ENCODE measurements at regions not wholly inside any gene's neighbourhood (a gene's known extent, or its start where the extent isn't known, plus 50 kb on each side); places are given as distances from the start of the nearest gene placed in this dataset.

DNA sequence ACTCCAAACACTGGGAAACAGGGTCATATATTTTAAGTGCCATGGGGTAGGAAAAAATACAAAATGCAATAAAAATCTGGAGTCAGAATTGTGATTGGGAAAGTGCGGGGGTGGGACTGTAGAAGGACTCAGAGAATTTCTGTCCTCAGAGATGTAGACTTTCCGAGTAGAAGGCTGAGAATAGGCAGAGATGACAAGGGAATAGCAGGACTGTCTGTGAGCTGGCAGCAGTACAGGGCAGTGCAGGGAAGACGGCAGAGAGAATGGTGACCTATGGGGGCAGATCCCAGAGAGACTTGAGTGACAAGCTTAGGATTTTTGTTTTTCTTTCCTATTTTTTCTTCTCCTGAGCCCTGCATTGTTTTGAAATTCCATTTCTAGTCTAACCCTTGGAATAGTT, 127.6 kb downstream of the SLC16A9 start (continued):
- TF ChIP-seq, protein P1, sequence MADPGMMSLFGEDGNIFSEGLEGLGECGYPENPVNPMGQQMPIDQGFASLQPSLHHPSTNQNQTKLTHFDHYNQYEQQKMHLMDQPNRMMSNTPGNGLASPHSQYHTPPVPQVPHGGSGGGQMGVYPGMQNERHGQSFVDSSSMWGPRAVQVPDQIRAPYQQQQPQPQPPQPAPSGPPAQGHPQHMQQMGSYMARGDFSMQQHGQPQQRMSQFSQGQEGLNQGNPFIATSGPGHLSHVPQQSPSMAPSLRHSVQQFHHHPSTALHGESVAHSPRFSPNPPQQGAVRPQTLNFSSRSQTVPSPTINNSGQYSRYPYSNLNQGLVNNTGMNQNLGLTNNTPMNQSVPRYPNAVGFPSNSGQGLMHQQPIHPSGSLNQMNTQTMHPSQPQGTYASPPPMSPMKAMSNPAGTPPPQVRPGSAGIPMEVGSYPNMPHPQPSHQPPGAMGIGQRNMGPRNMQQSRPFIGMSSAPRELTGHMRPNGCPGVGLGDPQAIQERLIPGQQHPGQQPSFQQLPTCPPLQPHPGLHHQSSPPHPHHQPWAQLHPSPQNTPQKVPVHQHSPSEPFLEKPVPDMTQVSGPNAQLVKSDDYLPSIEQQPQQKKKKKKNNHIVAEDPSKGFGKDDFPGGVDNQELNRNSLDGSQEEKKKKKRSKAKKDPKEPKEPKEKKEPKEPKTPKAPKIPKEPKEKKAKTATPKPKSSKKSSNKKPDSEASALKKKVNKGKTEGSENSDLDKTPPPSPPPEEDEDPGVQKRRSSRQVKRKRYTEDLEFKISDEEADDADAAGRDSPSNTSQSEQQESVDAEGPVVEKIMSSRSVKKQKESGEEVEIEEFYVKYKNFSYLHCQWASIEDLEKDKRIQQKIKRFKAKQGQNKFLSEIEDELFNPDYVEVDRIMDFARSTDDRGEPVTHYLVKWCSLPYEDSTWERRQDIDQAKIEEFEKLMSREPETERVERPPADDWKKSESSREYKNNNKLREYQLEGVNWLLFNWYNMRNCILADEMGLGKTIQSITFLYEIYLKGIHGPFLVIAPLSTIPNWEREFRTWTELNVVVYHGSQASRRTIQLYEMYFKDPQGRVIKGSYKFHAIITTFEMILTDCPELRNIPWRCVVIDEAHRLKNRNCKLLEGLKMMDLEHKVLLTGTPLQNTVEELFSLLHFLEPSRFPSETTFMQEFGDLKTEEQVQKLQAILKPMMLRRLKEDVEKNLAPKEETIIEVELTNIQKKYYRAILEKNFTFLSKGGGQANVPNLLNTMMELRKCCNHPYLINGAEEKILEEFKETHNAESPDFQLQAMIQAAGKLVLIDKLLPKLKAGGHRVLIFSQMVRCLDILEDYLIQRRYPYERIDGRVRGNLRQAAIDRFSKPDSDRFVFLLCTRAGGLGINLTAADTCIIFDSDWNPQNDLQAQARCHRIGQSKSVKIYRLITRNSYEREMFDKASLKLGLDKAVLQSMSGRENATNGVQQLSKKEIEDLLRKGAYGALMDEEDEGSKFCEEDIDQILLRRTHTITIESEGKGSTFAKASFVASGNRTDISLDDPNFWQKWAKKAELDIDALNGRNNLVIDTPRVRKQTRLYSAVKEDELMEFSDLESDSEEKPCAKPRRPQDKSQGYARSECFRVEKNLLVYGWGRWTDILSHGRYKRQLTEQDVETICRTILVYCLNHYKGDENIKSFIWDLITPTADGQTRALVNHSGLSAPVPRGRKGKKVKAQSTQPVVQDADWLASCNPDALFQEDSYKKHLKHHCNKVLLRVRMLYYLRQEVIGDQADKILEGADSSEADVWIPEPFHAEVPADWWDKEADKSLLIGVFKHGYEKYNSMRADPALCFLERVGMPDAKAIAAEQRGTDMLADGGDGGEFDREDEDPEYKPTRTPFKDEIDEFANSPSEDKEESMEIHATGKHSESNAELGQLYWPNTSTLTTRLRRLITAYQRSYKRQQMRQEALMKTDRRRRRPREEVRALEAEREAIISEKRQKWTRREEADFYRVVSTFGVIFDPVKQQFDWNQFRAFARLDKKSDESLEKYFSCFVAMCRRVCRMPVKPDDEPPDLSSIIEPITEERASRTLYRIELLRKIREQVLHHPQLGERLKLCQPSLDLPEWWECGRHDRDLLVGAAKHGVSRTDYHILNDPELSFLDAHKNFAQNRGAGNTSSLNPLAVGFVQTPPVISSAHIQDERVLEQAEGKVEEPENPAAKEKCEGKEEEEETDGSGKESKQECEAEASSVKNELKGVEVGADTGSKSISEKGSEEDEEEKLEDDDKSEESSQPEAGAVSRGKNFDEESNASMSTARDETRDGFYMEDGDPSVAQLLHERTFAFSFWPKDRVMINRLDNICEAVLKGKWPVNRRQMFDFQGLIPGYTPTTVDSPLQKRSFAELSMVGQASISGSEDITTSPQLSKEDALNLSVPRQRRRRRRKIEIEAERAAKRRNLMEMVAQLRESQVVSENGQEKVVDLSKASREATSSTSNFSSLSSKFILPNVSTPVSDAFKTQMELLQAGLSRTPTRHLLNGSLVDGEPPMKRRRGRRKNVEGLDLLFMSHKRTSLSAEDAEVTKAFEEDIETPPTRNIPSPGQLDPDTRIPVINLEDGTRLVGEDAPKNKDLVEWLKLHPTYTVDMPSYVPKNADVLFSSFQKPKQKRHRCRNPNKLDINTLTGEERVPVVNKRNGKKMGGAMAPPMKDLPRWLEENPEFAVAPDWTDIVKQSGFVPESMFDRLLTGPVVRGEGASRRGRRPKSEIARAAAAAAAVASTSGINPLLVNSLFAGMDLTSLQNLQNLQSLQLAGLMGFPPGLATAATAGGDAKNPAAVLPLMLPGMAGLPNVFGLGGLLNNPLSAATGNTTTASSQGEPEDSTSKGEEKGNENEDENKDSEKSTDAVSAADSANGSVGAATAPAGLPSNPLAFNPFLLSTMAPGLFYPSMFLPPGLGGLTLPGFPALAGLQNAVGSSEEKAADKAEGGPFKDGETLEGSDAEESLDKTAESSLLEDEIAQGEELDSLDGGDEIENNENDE (IDR thresholded peaks at IDR 0.05; ENCODE audit: insufficient replicate concordance, low read length): no peak
- TF ChIP-seq, protein P2, sequence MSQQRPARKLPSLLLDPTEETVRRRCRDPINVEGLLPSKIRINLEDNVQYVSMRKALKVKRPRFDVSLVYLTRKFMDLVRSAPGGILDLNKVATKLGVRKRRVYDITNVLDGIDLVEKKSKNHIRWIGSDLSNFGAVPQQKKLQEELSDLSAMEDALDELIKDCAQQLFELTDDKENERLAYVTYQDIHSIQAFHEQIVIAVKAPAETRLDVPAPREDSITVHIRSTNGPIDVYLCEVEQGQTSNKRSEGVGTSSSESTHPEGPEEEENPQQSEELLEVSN (IDR thresholded peaks at IDR 0.05): no peak
- TF ChIP-seq RBBP5 (IDR thresholded peaks at IDR 0.05; ENCODE audit: borderline replicate concordance, low read depth, low read length) (no peak), CBX8 (IDR thresholded peaks at IDR 0.05; ENCODE audit: borderline replicate concordance, low read depth, low read length) (no peak), ASH2L (IDR thresholded peaks at IDR 0.05; ENCODE audit: low read length) (no peak), POU5F1 (IDR thresholded peaks at IDR 0.05; ENCODE audit: low read depth, low read length) (no peak), FOSL1 (IDR thresholded peaks at IDR 0.05; ENCODE audit: insufficient read depth, low read depth, low read length) (no peak), POLR2A (IDR thresholded peaks at IDR 0.05; ENCODE audit: control extremely low read depth in 1 of 2, low read depth in 2 of 2, low read length in 2 of 2) (no peak), YY1 (IDR thresholded peaks at IDR 0.05; ENCODE audit: low read depth, low read length) (no peak), MAFK (IDR thresholded peaks at IDR 0.05; ENCODE audit: low read depth, low read length) (no peak)
- TF ChIP-seq, protein P3, sequence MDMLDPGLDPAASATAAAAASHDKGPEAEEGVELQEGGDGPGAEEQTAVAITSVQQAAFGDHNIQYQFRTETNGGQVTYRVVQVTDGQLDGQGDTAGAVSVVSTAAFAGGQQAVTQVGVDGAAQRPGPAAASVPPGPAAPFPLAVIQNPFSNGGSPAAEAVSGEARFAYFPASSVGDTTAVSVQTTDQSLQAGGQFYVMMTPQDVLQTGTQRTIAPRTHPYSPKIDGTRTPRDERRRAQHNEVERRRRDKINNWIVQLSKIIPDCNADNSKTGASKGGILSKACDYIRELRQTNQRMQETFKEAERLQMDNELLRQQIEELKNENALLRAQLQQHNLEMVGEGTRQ (IDR thresholded peaks at IDR 0.05; ENCODE audit: low read length): no peak
